Tibial nerve (tissue), 4 donors: ENCODE measurements at regions not wholly inside any gene's neighbourhood (a gene's known extent, or its start where the extent isn't known, plus 50 kb on each side); places are given as distances from the start of the nearest gene placed in this dataset.
A peak's percentile ranks its signal among the peaks of the same experiment; 100 is the strongest.

Source experiments
- DNase-seq, 2 donors: peaks; one replicate each; pipeline ENCODE4 v3.0.0-alpha.2; 2019; ENCODE audit warnings: low spot score in 2 of 2
- H3K27ac ChIP-seq, 4 donors: fragments of 200-600 bp; sonication (generic) in 3 of 4; one replicate each; pipeline ENCODE4 v1.5.1; 2017 to 2019; ENCODE audit warnings: mild to moderate bottlenecking in 1 of 4
- H3K27me3 ChIP-seq, 2 donors: fragments of 200-600 bp; sonication (generic) in 1 of 2; one replicate each; pipeline versions ENCODE4 v1.5.1 to v1.6.0; 2017 to 2019
- H3K36me3 ChIP-seq, 3 donors: fragments of 200-600 bp; sonication (generic); one replicate each; pipeline ENCODE4 v1.5.1; 2018 to 2019
- H3K4me1 ChIP-seq, 4 donors: fragments of 200-600 bp; sonication (generic) in 3 of 4; one replicate each; pipeline ENCODE4 v1.5.1; 2017 to 2019
- H3K4me3 ChIP-seq, 4 donors: fragments of 200-600 bp; sonication (generic) in 3 of 4; one replicate each; pipeline ENCODE4 v1.5.1; 2017 to 2019; ENCODE audit warnings: mild to moderate bottlenecking in 1 of 4, moderate library complexity in 1 of 4
- H3K9me3 ChIP-seq, 4 donors: fragments of 200-600 bp; sonication (generic) in 3 of 4; one replicate each; pipeline ENCODE4 v1.5.1; 2017 to 2019
- CTCF ChIP-seq, 5 experiments: fragments of 200-600 bp in 3 of 5; fragments of 450-650 bp in 2 of 5; sonication (generic) in 3 of 5; IDR thresholded peaks; one replicate each; pipeline ENCODE4 v1.5.1; 2016 to 2019; ENCODE audit warnings: antibody characterized with exemption in 5 of 5, mild to moderate bottlenecking in 3 of 5, moderate library complexity in 2 of 5
- EP300 ChIP-seq, 2 donors: sonication (generic); formaldehyde crosslinking; IDR thresholded peaks; one replicate each; pipeline ENCODE4 v1.6.1; 2017; ENCODE audit warnings: antibody characterized with exemption in 2 of 2, mild to moderate bottlenecking in 1 of 2
- POLR2A ChIP-seq, 2 donors: fragments of 450-650 bp; IDR thresholded peaks; one replicate each; pipeline ENCODE4 v1.6.1; 2017; ENCODE audit warnings: antibody characterized with exemption in 2 of 2, mild to moderate bottlenecking in 2 of 2, moderate library complexity in 2 of 2
- WGBS, 2 donors: methylation state at CpG; one replicate each; pipeline ENCODE4 v1.1.5; 2018; 5-methylcytosine and 5-hydroxymethylcytosine counted together

DNA sequence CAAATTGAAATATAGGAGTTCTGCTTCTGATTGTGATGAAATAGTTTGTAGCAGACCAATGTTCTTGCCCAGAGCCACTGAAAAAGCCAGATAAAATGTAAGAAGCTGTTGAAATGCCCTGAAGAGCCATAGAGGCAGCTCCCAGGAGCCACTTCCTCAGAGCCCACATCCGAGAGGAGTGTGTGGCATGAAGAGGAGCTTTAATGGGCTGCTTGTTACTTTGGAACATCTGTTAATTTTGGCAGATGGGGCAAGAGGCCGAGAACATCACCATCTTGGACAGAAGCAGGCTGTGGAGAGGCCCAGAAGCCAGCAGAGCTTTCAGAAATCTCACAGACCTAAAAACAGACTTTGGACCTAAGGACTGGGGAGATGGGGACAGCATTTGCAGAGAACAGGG, 370.8 kb downstream of the GADD45G start:
- no peak for DNase-seq
- TF ChIP-seq POLR2A (IDR thresholded peaks at IDR 0.05), result no peak
- TF ChIP-seq CTCF (IDR thresholded peaks at IDR 0.05), result no peak
- TF ChIP-seq EP300 (IDR thresholded peaks at IDR 0.05), result no peak
- no peaks in the 10 kb centered on the region for H3K36me3 ChIP-seq
- H3K27ac ChIP-seq, result no peak overlapping the region
- H3K9me3 ChIP-seq, result no peaks in the 10 kb centered on the region
- H3K4me3 ChIP-seq, result no peak overlapping the region
- H3K4me1 ChIP-seq, result peaks cover 0 to 3% (median 0%) of the 10 kb centered on the region in 4 donors
- no peaks in the 10 kb centered on the region for H3K27me3 ChIP-seq
- whole genome bisulfite sequencing, 2 donors, result 61 to 64% methylated on average over 2 of the region's 2 CpGs

GRCh38 chr9:89978185-89978584, 373.4 kb downstream of the GADD45G start:
- peaks cover 0 to 3% (median 0%) of the 10 kb centered on the region in 4 donors for H3K4me1 ChIP-seq
- H3K4me3 ChIP-seq, result no peak overlapping the region
- H3K27ac ChIP-seq, result no peak overlapping the region
- H3K36me3 ChIP-seq, result no peaks in the 10 kb centered on the region
- TF ChIP-seq EP300 (IDR thresholded peaks at IDR 0.05) (no peak), POLR2A (IDR thresholded peaks at IDR 0.05) (no peak), CTCF (IDR thresholded peaks at IDR 0.05) (peak in 3 of 5 experiments; percentile 15 to 20 (median 16))
- H3K9me3 ChIP-seq, result no peaks in the 10 kb centered on the region
- WGBS, 2 donors, result 26 to 29% methylated on average over 4 of the region's 4 CpGs
- DNase-seq, result no peak
- H3K27me3 ChIP-seq, result no peaks in the 10 kb centered on the region

DNA sequence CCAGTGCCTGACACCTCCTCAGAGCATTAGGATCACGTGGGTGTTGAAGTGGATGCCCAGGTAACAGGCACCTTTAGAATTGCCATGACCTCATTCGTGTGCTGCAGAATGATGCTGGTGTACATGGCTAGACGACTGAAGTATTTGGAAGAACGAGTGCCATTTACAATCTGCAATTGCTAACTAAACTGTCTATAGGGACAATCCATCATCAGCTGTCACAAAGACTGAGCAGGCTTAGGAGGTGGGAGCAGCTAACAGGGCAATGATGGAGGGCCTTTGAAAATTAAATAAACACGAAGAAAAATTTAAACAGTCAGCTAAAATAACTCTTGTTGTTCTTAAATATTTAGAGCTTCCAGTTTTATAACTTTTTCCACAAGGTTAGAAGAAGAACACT, 375.8 kb downstream of the GADD45G start:
- no peaks in the 10 kb centered on the region for H3K27me3 ChIP-seq
- H3K36me3 ChIP-seq, result no peaks in the 10 kb centered on the region
- no peaks in the 10 kb centered on the region for H3K9me3 ChIP-seq
- H3K27ac ChIP-seq, result no peak overlapping the region
- TF ChIP-seq CTCF (IDR thresholded peaks at IDR 0.05) (no peak), EP300 (IDR thresholded peaks at IDR 0.05) (no peak), POLR2A (IDR thresholded peaks at IDR 0.05) (no peak)
- no peak overlapping the region for H3K4me3 ChIP-seq
- peaks cover 0 to 3% (median 0%) of the 10 kb centered on the region in 4 donors for H3K4me1 ChIP-seq
- WGBS, 2 donors, result 79 to 84% methylated on average over 4 to 5 of the region's 5 CpGs
- DNase-seq, result no peak

GRCh38 chr9:89982016-89982415, 377.2 kb downstream of the GADD45G start:
- 50 to 83% methylated on average over 3 of the region's 3 CpGs for WGBS, 2 donors
- TF ChIP-seq CTCF (IDR thresholded peaks at IDR 0.05) (no peak), POLR2A (IDR thresholded peaks at IDR 0.05) (no peak), EP300 (IDR thresholded peaks at IDR 0.05) (no peak)
- Histone ChIP-seq H3K4me3 (no peak overlapping the region), H3K9me3 (no peaks in the 10 kb centered on the region), H3K36me3 (no peaks in the 10 kb centered on the region), H3K4me1 (peaks cover 0 to 3% (median 0%) of the 10 kb centered on the region in 4 donors), H3K27me3 (no peaks in the 10 kb centered on the region), H3K27ac (no peak overlapping the region)
- DNase-seq, result no peak

DNA sequence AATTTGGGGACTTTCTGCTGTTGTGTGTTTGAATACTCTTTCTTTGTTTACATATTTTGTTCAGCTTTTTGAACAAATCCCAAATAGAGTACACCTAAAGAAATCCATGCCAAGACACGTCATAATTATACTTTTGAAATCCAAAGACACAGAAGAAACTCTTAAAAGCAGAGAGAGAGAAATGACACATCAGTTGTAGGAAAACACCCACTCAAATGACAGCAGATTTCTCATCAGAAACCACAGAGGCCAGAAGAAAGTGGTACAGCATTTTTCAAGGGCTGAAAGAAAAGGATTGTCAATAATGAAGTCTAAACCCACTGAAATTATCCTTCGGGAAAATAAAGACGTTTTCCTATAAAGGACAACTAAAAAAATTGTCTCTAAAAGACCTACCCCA, 378.6 kb downstream of the GADD45G start:
- H3K27ac ChIP-seq, result no peak overlapping the region
- H3K36me3 ChIP-seq, result no peaks in the 10 kb centered on the region
- TF ChIP-seq EP300 (IDR thresholded peaks at IDR 0.05) (no peak), CTCF (IDR thresholded peaks at IDR 0.05) (no peak), POLR2A (IDR thresholded peaks at IDR 0.05) (no peak)
- no peak for DNase-seq
- H3K27me3 ChIP-seq, result no peaks in the 10 kb centered on the region
- H3K4me1 ChIP-seq, result no peaks in the 10 kb centered on the region
- WGBS, 2 donors, result 79 to 89% methylated on average over 3 of the region's 3 CpGs
- H3K4me3 ChIP-seq, result no peak overlapping the region
- no peaks in the 10 kb centered on the region for H3K9me3 ChIP-seq
